Breast epithelium (tissue), 4 donors: ENCODE measurements at regions not wholly inside any gene's neighbourhood (a gene's known extent, or its start where the extent isn't known, plus 50 kb on each side); places are given as distances from the start of the nearest gene placed in this dataset.

ENCODE experiments used
- DNase-seq, 2 donors: peaks; one replicate each; pipeline ENCODE4 v3.0.0-alpha.2; 2019; ENCODE audit warnings: low spot score in 2 of 2
- H3K27ac ChIP-seq, 2 donors: fragments of 200-600 bp; sonication (generic) in 1 of 2; one replicate each; pipeline ENCODE4 v1.5.1; 2016 to 2019; ENCODE audit warnings: mild to moderate bottlenecking in 1 of 2
- H3K27me3 ChIP-seq, 2 donors: fragments of 200-600 bp; sonication (generic) in 1 of 2; one replicate each; pipeline versions ENCODE4 v1.5.1 to v1.6.0; 2017 to 2019; ENCODE audit warnings: control low read depth in 1 of 2, mild to moderate bottlenecking in 1 of 2
- H3K36me3 ChIP-seq: fragments of 200-600 bp; one replicate; pipeline ENCODE4 v1.5.1; 2019
- H3K4me1 ChIP-seq, 2 donors: fragments of 200-600 bp; sonication (generic); one replicate each; pipeline ENCODE4 v1.5.1; 2016 to 2019; ENCODE audit warnings: control low read depth in 1 of 2
- H3K4me3 ChIP-seq, 3 donors: fragments of 200-600 bp; sonication (generic); 1 replicate in 2 of 3; 2 replicates in 1 of 3; pipeline ENCODE4 v1.5.1; 2016 to 2019; ENCODE audit warnings: mild to moderate bottlenecking in 3 of 3, moderate library complexity in 2 of 3
- H3K9me3 ChIP-seq, 2 donors: fragments of 200-600 bp; sonication (generic) in 1 of 2; one replicate each; pipeline ENCODE4 v1.5.1; 2016 to 2019; ENCODE audit warnings: control low read depth in 1 of 2
- POLR2A ChIP-seq: fragments of 450-650 bp; IDR thresholded peaks from one replicate; pipeline ENCODE4 v1.6.1; 2016; ENCODE audit warnings: antibody characterized with exemption, mild to moderate bottlenecking, moderate library complexity
- POLR2AphosphoS5 ChIP-seq, 3 donors: sonication (generic); formaldehyde crosslinking; IDR thresholded peaks; one replicate each; pipeline ENCODE4 v1.6.1; 2017; ENCODE audit warnings: antibody characterized with exemption in 3 of 3
- intact Hi-C: fragments of 100-400 bp; cut with DNase I; formaldehyde crosslinking; loops from one replicate; pipeline ENCODE4 v1.15.1; 2023; ENCODE audit warnings: low total_unique reads
- TF ChIP-seq, protein P1 (sequence below), 3 donors: fragments of 450-650 bp; IDR thresholded peaks; one replicate each; pipeline ENCODE4 v1.5.1; 2016 to 2017; ENCODE audit warnings: antibody characterized with exemption in 3 of 3, mild to moderate bottlenecking in 3 of 3, moderate library complexity in 3 of 3

DNA sequence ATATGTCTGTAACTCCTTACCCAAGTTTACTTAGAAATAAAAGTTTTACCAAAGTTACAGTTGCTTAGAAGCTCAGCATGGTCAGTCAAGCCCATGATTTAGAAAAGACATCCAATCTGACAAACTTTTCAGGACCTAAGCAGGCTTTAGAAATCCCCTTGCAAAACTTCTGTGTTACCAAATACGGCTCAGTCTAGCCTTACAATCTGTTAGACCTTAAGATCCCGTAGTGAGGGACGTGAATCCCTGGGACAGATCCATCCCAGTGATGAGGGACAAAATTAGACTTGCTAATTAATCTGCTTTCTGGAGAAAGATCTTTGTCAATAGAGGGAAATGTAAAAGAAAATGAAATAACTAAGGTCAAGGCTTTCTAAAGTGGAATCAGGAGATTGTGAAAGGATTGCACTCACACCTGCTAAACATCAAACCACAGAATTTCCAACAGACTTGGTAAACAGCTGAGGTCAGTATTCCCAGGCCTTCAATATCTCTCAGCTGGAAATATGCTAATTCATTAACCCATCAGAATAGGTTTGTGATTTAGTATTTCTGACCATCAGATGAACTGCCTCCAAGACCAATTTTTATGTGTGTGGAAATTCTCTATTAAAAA is 375.3 kb downstream of the DUSP10 start:
- H3K4me1 ChIP-seq = no peaks in the 10 kb centered on the region
- H3K27me3 ChIP-seq = no peaks in the 10 kb centered on the region
- DNase-seq = no peak
- no peaks in the 10 kb centered on the region for H3K9me3 ChIP-seq
- no peaks in the 10 kb centered on the region for H3K36me3 ChIP-seq
- no peak overlapping the region for H3K27ac ChIP-seq
- intact Hi-C loops = no loop called here
- no peak overlapping the region for H3K4me3 ChIP-seq
- TF ChIP-seq, protein P1, sequence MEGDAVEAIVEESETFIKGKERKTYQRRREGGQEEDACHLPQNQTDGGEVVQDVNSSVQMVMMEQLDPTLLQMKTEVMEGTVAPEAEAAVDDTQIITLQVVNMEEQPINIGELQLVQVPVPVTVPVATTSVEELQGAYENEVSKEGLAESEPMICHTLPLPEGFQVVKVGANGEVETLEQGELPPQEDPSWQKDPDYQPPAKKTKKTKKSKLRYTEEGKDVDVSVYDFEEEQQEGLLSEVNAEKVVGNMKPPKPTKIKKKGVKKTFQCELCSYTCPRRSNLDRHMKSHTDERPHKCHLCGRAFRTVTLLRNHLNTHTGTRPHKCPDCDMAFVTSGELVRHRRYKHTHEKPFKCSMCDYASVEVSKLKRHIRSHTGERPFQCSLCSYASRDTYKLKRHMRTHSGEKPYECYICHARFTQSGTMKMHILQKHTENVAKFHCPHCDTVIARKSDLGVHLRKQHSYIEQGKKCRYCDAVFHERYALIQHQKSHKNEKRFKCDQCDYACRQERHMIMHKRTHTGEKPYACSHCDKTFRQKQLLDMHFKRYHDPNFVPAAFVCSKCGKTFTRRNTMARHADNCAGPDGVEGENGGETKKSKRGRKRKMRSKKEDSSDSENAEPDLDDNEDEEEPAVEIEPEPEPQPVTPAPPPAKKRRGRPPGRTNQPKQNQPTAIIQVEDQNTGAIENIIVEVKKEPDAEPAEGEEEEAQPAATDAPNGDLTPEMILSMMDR (IDR thresholded peaks at IDR 0.05) = no peak
- no peak for TF ChIP-seq POLR2AphosphoS5 (IDR thresholded peaks at IDR 0.05)
- no peak for TF ChIP-seq POLR2A

DNA sequence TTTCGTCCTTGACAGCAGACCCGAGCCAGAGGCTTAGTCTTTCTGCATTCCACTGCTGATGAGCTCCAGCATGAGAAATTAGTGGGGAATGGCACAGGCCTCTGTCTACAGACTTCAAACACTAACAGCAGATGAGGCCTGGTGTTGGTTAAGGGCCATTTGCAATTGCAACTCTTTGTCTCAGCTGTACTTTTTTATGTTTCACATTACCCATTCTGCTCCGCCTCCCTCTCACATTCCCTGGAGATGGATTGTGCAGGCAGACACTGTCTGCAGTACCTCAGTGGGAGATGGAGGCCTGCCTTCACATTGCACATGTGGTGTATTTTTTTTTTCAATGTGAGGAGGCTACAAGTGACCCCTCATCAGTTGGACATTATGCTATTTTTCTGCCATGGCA is 370.2 kb downstream of the DUSP10 start:
- Histone ChIP-seq H3K27me3 (no peaks in the 10 kb centered on the region), H3K4me1 (no peaks in the 10 kb centered on the region), H3K4me3 (no peak overlapping the region), H3K36me3 (no peaks in the 10 kb centered on the region), H3K9me3 (no peaks in the 10 kb centered on the region), H3K27ac (no peak overlapping the region)
- no peak for DNase-seq
- intact Hi-C loops = no loop called here
- TF ChIP-seq POLR2AphosphoS5 (IDR thresholded peaks at IDR 0.05) (no peak), POLR2A (no peak)
- TF ChIP-seq, protein P1 (IDR thresholded peaks at IDR 0.05) = no peak

DNA sequence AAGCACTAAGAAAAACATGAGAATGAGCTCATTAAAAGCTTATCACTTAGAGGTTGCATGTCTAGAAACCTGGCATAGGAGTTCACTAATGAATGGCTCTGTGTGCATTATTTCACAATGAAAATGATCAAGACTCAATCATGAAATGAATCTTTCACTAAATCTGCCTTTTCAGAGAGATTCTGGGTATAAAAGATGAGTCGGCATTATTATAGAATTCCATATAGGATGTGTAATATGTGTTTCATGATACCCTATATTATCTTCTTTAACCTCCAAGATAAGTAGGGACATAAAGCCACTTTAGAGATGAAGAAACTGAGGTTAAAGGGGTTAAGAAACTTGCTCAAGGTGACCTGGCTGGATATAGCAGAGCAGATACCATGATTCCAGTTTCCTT is 368.1 kb downstream of the DUSP10 start:
- no peaks in the 10 kb centered on the region for H3K4me1 ChIP-seq
- H3K9me3 ChIP-seq = no peaks in the 10 kb centered on the region
- H3K27me3 ChIP-seq = no peaks in the 10 kb centered on the region
- no peak overlapping the region for H3K27ac ChIP-seq
- no peak for DNase-seq
- no peaks in the 10 kb centered on the region for H3K36me3 ChIP-seq
- TF ChIP-seq, protein P1 (IDR thresholded peaks at IDR 0.05) = no peak
- TF ChIP-seq POLR2A = no peak
- intact Hi-C loops = no loop called here
- no peak overlapping the region for H3K4me3 ChIP-seq

GRCh38 chr1:221376286-221376685 is 365.6 kb downstream of the DUSP10 start:
- intact Hi-C loops = no loop called here
- H3K4me1 ChIP-seq = no peaks in the 10 kb centered on the region
- H3K36me3 ChIP-seq = no peaks in the 10 kb centered on the region
- H3K4me3 ChIP-seq = no peak overlapping the region
- no peaks in the 10 kb centered on the region for H3K27me3 ChIP-seq
- no peaks in the 10 kb centered on the region for H3K9me3 ChIP-seq
- H3K27ac ChIP-seq = no peak overlapping the region
- no peak for DNase-seq
- TF ChIP-seq, protein P1 (IDR thresholded peaks at IDR 0.05) = no peak
- no peak for TF ChIP-seq POLR2A
- no peak for TF ChIP-seq POLR2AphosphoS5 (IDR thresholded peaks at IDR 0.05)

- H3K27me3 ChIP-seq = no peaks in the 10 kb centered on the region
- no peak for TF ChIP-seq POLR2AphosphoS5 (IDR thresholded peaks at IDR 0.05)
- TF ChIP-seq POLR2A = no peak
- TF ChIP-seq, protein P1 (IDR thresholded peaks at IDR 0.05) = no peak
- H3K36me3 ChIP-seq = no peaks in the 10 kb centered on the region
- H3K4me3 ChIP-seq = no peak overlapping the region
- no peaks in the 10 kb centered on the region for H3K9me3 ChIP-seq
- DNase-seq = no peak
- intact Hi-C loops = no loop called here
- peak overlapping the region in 1 of 2 donors; percentile 52 for H3K27ac ChIP-seq
- no peaks in the 10 kb centered on the region for H3K4me1 ChIP-seq
These were observed 359.8 kb downstream of the DUSP10 start for GRCh38 chr1:221381910-221382623.
